Osteocyte (in vitro differentiated cells): ENCODE measurements at regions not wholly inside any gene's neighbourhood (a gene's known extent, or its start where the extent isn't known, plus 50 kb on each side); places are given as distances from the start of the nearest gene placed in this dataset.
"Not testable (repeated sequence)": the region's sequence is repeated elsewhere in the genome, so short reads cannot be mapped to it uniquely, and the experiment has no call there.

Source experiments
- DNase-seq: peaks from one replicate; pipeline ENCODE4 v3.0.0; 2021; ENCODE audit warnings: mixed read lengths; ENCODE audit not compliant: unreplicated experiment; ENCODE audit errors: extremely low spot score
- H3K27ac Mint-ChIP-seq: one replicate; pipeline ENCODE4 v1.8.0; 2021; ENCODE audit warnings: mild to moderate bottlenecking, mixed read lengths; ENCODE audit not compliant: unreplicated experiment
- H3K27me3 Mint-ChIP-seq: one replicate; pipeline ENCODE4 v1.8.0; 2021; ENCODE audit warnings: mixed read lengths; ENCODE audit not compliant: unreplicated experiment
- H3K36me3 Mint-ChIP-seq: one replicate; pipeline ENCODE4 v1.8.0; 2021; ENCODE audit warnings: mixed read lengths; ENCODE audit not compliant: unreplicated experiment
- H3K4me1 Mint-ChIP-seq: one replicate; pipeline ENCODE4 v1.8.0; 2021; ENCODE audit warnings: mixed read lengths; ENCODE audit not compliant: unreplicated experiment
- H3K4me3 Mint-ChIP-seq: one replicate; pipeline ENCODE4 v1.8.0; 2021; ENCODE audit warnings: mild to moderate bottlenecking, moderate library complexity, mixed read lengths; ENCODE audit not compliant: unreplicated experiment
- H3K9me3 Mint-ChIP-seq: one replicate; pipeline ENCODE4 v1.8.0; 2021; ENCODE audit warnings: mixed read lengths; ENCODE audit not compliant: unreplicated experiment
- CTCF ChIP-seq: fragments of 200-600 bp; sonication (generic); IDR thresholded peaks from 2 replicates; pipeline ENCODE4 v1.5.0; 2021; ENCODE audit warnings: antibody characterized with exemption, mild to moderate bottlenecking, moderate library complexity

DNA sequence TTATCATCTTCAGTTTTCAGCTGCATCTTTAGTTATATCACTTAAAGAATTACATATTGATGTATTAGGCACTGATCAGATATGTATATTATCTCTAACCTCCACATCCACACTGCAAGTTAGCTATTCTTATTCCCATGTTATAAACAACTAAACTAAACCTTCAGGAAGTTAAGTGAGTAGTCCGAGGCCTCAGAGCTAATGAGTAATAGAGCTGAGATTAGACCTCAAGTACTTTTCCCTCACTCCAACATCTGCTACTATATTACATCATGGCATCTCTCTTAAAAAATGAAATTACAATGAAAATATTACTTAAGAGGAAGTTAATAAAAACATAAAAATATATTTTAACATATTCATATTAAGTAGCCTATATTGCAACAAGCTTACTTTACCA is 183.6 kb upstream of the MAP2 start:
- DNase-seq: no peak
- H3K4me1 Mint-ChIP-seq: no peaks in the 10 kb centered on the region
- TF ChIP-seq CTCF: no peak
- no peaks in the 10 kb centered on the region for H3K27me3 Mint-ChIP-seq
- no peaks in the 10 kb centered on the region for H3K36me3 Mint-ChIP-seq
- no peak overlapping the region for H3K4me3 Mint-ChIP-seq
- no peak overlapping the region for H3K27ac Mint-ChIP-seq
- peaks cover 12% of the 10 kb centered on the region for H3K9me3 Mint-ChIP-seq

GRCh38 chr2:209253544-209253943 is 170.3 kb upstream of the MAP2 start:
- no peaks in the 10 kb centered on the region for H3K27me3 Mint-ChIP-seq
- no peak for TF ChIP-seq CTCF
- H3K9me3 Mint-ChIP-seq: no peaks in the 10 kb centered on the region
- no peak overlapping the region for H3K4me3 Mint-ChIP-seq
- H3K36me3 Mint-ChIP-seq: no peaks in the 10 kb centered on the region
- no peaks in the 10 kb centered on the region for H3K4me1 Mint-ChIP-seq
- no peak overlapping the region for H3K27ac Mint-ChIP-seq
- DNase-seq: no peak

DNA sequence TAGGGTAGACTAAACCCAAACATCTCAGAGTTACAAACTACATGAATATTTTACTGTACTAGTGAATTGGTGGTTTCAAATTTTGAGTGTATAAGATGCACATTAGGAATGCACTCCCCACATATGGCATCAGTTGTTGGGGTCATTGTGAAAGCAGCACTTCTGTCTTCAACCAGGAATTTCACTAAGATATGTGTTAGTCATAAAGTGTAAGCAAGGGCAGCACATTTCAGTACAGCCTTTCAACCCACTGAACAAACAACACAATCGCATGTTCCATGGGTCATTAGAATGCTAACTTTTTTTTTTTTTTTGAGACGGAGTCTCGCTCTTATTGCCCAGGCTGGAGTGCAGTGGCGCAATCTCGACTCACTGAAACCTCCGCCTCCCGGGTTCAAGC is 164.1 kb upstream of the MAP2 start:
- H3K36me3 Mint-ChIP-seq: no peaks in the 10 kb centered on the region
- no peak overlapping the region for H3K27ac Mint-ChIP-seq
- DNase-seq: no peak
- no peaks in the 10 kb centered on the region for H3K27me3 Mint-ChIP-seq
- TF ChIP-seq CTCF: no peak
- H3K4me3 Mint-ChIP-seq: no peak overlapping the region
- H3K4me1 Mint-ChIP-seq: no peaks in the 10 kb centered on the region
- H3K9me3 Mint-ChIP-seq: peaks cover 11% of the 10 kb centered on the region

DNA sequence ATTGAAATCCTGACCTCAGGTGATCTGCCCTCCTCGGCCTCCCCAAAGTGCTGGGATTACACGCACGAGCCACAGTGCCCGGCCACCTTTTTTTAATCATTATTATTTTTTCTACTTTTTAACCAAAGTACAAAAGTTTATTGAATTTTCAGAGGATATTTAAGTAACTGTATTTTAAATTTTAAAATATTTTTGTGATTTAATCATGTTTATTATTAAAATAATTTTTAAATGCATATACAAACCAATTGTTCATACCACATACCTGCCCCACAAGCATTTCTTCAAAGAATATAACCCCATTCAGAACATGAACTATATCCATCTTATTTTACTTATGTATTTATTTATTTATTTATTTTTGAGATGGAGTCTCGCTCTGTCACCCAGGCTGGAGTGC is 163.6 kb upstream of the MAP2 start:
- no peak for TF ChIP-seq CTCF
- no peak for DNase-seq
- no peak overlapping the region for H3K4me3 Mint-ChIP-seq
- no peaks in the 10 kb centered on the region for H3K4me1 Mint-ChIP-seq
- no peak overlapping the region for H3K27ac Mint-ChIP-seq
- H3K9me3 Mint-ChIP-seq: peaks cover 11% of the 10 kb centered on the region
- H3K36me3 Mint-ChIP-seq: no peaks in the 10 kb centered on the region
- H3K27me3 Mint-ChIP-seq: no peaks in the 10 kb centered on the region

DNA sequence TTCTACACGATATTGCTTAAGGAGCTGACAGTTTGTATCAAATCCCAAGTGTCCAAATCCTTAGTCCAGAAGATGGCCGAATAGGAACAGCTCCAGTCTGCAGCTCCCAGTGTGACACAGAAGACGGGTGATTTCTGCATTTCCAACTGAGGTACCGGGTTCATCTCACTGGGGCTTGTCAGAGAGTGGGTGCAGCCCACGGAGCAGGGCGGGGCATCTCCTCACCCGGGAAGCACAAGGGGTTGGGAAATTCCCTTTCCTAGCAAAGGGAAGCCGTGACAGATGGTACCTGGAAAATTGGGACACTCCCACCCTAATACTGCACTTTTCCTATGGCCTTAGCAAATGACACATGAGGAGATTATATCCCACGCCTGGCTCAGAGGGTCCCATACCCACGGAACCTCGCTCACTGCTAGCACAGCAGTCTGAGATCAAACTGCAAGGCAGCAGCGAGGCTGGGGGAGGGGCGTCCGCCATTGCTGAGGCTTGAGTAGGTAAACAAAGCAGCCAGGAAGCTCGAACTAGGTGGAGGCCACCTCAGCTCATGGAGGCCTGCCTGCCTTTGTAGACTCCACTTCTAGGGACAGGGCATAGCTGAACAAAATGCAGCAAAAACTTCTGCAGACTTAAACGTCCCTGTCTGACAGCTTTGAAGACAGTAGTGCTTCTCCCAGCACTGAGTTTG is 162.3 kb upstream of the MAP2 start:
- DNase-seq, H3K4me3 Mint-ChIP-seq, H3K27ac Mint-ChIP-seq, H3K36me3 Mint-ChIP-seq, H3K27me3 Mint-ChIP-seq, H3K4me1 Mint-ChIP-seq: not testable (repeated sequence)
- H3K9me3 Mint-ChIP-seq: peaks cover 19% of the 10 kb centered on the region

- no peaks in the 10 kb centered on the region for H3K4me1 Mint-ChIP-seq
- H3K9me3 Mint-ChIP-seq: peaks cover 12% of the 10 kb centered on the region
- no peak for TF ChIP-seq CTCF
- H3K4me3 Mint-ChIP-seq: no peak overlapping the region
- H3K27ac Mint-ChIP-seq: no peak overlapping the region
- DNase-seq: no peak
- H3K36me3 Mint-ChIP-seq: no peaks in the 10 kb centered on the region
- no peaks in the 10 kb centered on the region for H3K27me3 Mint-ChIP-seq
These were observed 154.8 kb upstream of the MAP2 start for GRCh38 chr2:209269024-209269423.
